GM19452 (cell line): ENCODE measurements at regions not wholly inside any gene's neighbourhood (a gene's known extent, or its start where the extent isn't known, plus 50 kb on each side); places are given as distances from the start of the nearest gene placed in this dataset.

ENCODE experiments used
- ATAC-seq: cut with Tn5 transposase; IDR thresholded peaks from one replicate; pipeline ENCODE4 v1.9.1; 2021; ENCODE audit not compliant: unreplicated experiment

DNA sequence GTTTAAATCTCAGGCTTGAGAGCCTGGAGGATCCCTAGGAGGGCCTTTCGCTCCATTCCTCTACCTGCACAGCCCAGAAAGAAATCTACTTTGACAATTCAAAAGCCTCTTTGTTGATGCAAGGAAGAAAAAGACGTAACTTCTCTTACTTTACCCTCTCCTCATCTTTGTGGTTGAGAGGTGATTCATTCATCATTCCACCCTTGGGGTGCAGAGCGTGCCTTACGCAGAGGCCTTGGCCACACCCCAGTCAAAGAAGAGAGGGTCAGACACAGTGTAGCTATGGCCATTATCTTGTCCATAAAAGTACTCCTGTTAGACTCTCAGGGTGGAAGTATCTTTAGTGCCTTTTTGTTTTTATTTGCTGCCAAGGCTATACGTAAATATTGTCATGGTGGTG is 184.0 kb downstream of the IRS2 start:
- ATAC-seq = no peak

DNA sequence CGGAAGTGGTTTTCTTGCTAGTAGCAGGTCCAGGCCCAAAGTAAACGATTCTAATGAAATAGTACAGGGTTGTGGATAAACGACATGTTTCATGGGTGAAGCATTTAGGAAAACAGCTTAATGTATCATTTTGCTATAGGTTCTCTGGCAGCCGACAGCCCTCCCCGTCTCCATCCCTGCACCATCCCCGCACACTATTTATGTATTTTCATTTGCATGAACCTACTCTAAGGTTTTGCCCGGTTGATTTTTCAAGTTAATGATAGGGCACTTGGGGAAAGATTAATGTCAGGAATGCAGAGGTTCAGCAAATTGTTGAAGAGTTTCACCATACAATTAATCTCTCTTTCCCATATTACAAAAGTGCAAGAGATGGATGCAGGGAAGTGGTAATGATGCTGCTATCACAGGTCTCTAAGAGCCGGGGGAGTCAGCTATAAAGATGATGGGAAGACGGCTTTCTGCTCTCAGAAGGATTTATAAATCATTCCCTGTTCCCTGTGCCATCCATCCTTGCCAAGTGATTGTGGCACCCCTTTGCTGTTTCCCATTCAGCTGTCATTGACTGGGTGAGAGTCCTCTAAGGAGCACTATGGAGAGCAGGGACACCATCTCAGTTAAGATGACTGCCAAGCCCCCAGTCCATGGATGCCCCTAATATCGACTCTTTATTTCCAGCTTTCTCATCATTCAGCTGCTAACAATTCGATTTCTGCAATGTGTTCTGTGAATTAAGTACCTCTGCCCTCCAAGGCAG is 186.3 kb downstream of the IRS2 start:
- no peak for ATAC-seq

DNA sequence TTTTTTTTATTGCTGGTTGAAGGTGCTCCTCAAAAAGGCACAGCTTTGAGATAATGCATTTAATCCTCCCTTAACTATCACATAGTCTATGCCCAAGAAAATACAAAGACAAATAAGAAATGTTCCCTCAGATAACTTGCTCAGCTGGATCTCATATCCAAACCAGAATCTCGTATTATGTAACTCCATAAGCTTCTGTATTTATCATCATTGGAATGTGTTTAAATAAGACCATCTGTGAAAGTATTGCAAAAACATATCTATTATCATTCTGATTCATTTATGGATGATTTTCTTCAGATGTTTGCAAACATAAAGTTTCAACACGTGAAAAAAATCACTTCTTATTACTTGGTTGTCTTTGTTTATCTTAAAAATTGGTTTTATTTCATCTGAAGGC is 190.9 kb downstream of the IRS2 start:
- no peak for ATAC-seq

DNA sequence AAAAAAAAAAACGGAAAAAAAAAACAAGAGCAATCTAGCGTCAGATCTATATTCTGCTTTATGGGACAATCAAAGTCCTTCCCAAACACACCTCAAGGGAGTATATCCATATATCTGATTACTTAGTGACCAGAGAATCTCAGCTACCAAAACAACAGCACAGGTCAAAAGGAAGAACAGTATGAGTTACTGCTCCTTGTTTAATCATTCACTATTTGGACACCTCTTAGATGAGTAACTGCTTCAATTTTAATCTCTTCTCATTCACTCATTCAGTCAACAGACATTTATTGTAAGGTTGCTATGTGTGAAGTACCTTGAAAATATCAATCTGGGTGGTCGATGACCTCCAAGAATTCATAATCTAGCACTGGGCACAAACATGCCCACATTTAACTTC is 193.2 kb downstream of the IRS2 start:
- ATAC-seq = no peak

DNA sequence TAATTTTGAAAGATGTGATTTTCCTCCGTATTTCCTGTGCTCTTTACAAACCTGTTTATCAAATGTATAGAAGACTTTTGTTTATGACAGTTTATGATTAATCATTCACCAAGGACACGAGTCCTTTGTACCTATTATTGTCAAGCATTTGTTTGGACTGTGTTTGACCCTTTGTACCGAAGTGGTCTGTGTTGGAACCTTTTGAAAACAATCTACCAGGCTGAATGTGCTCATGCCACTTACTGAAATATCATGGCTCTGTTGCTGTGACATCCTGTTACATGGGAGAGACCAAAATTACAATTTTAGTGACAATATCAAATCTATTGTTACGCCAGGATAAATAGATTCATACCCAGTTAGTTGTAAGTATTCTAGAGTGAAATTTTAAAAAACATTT is 193.6 kb downstream of the IRS2 start:
- ATAC-seq = no peak

DNA sequence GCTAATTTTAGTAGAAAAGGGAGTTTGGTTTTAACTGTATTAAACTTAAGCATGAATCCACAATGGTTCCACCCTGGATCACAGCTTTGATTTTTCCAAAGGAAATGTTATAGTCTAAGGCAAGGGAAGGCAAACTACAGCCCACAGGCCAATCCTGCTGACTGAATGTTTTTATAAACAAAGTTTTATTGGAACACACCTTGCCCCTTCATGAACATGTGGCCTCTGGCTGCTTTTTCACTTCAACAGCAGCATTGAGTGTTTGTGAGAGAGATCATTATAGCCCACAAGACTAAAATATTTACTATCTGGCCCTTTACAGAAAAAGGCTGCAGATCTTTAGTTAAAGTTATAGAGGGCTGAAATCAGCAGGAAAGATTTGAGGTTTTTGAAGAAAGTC is 198.7 kb downstream of the IRS2 start:
- ATAC-seq = no peak

DNA sequence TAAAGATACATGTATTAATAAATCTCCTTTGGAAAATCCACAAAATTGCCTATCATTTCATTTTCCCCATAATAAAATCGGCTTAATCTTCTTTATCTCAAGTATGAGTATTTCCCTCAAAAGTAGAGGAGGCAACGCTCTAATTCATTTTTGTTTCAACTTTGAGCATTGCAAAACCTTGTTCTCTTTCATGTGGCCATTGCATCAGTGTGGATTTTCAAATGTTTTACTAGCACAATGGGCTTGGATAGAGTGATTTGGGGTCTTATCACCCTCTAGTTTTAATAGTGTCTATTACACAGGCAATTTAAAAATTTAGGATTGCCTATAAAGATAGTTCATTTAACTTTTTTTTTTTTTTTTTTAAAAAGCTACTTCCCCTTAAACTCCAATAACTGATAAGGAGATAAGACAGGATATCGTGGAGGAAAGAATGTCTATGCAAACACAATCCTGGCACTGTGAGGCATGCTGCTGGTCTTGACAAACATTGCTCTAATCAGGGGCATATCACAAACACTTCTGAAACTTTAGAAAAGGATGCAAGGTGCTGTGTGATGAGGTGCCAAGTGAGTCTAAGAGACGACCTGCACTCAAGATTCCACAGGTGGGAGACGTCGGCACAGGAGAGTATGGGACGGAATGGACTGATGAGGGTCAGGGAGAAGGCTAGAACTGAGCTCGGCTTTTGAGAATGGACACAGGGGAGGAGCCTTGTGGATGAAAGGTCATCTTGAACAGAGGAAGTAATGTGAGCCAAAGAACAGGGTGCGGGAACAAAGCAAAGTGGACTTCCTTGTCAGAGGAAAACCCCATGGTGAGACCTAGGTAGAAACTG is 199.7 kb downstream of the IRS2 start:
- no peak for ATAC-seq

DNA sequence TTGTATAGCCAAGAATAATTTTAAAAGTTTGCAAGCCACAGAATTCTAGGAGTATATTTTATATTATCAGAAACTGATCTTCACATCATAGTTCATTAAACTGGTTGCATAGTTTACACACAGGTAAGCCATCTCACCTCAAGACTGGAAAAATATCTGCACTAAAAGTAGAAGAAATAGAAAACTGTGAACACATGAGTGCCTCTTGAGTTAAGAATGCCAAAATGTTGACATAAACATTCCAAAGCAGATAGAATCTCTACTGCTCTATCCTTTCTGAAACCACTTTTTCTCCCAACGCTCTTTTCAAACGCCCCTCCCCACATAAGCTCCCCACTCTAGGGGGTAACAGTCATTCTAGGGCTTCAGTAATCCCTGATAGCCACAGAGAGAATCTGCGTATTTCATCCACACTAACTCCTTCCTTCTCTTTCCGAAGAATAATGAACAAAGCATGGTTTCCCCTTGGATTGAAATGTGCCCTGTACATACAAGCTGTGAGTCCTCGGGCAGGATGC is 201.5 kb downstream of the IRS2 start:
- ATAC-seq = no peak

DNA sequence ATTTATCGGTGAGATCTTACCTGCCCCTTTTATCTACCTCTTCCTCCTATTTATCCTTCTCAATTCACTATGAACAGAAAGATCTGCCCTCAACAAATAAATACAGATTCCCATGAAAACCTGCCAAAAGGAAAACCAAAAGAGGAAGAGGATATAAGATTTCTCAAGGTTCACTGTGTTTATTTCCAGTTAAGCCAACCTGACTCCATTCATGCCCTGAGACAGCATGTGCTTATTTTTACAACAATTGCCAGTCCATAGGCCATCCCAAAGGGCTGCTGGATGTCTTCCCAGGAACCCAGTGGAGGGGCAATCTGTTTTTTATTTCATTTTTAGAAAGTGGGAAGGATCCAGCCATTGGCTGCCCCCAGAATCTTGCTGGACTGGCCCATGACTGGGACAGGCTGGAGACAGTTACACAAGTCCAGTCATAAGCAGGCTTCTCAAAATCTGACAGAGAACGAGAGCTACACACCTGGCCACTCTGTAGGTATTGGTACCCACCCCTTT is 209.1 kb downstream of the IRS2 start:
- no peak for ATAC-seq

DNA sequence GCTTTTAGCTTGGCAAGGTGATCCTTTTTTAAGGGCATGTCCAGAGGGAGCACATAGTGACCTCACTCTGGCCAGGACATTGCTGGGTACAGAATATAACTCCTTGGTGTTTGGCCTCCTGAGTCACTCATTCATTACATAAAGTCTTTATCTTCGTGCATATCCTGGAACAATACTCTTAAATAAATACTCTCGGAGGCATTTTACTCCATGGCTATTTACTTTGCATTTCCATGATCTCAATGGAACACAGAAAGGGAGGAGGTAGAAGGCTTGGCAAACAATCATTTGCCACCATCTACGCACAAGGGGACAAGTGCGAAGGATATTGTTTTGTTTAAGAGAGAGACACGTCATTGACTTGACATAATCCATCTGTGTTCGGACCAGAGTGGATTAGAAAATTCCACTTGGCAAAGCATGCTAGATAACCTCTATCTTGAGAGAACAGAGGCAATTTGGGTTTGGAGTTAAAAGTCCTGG is 210.0 kb downstream of the IRS2 start:
- ATAC-seq = no peak

DNA sequence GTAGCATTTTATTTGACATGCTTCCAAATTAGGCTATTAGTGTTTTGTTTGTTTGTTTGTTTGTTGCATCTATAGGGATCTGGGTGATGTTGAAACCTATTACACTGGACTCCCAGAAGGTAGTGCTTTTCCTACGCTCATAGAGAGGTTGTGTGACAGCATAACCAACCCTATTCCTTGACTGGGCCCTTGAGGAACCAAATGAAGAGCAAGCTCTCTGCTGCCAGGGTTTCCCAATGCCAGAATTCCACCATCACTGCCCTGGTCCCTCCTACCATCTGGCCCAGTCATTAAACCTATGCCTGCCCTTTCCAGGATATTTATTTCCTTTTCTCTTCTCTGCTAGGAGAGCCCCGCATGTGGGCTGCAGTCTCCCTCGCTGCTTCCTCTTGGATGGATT is 210.6 kb downstream of the IRS2 start:
- no peak for ATAC-seq

DNA sequence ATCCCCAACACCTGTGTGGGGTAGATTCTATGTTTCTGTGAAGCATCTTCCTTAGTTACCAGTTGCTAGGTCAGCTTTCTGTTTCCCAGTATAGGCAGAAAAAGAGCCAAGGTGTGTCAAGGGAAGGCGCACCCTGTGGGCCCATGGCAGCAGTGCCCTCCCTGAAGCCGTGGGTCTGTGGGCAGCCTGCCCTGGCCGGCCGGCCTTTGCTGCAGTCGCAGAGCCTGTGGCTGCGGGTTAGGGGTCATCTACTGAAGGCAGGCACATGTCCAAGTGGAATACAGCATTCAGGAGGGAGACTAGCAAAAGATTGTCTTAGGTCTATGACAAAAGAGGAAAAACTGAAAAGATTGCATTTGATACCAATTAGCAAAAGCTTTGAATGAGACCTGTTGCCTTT is 214.0 kb downstream of the IRS2 start:
- ATAC-seq = no peak

DNA sequence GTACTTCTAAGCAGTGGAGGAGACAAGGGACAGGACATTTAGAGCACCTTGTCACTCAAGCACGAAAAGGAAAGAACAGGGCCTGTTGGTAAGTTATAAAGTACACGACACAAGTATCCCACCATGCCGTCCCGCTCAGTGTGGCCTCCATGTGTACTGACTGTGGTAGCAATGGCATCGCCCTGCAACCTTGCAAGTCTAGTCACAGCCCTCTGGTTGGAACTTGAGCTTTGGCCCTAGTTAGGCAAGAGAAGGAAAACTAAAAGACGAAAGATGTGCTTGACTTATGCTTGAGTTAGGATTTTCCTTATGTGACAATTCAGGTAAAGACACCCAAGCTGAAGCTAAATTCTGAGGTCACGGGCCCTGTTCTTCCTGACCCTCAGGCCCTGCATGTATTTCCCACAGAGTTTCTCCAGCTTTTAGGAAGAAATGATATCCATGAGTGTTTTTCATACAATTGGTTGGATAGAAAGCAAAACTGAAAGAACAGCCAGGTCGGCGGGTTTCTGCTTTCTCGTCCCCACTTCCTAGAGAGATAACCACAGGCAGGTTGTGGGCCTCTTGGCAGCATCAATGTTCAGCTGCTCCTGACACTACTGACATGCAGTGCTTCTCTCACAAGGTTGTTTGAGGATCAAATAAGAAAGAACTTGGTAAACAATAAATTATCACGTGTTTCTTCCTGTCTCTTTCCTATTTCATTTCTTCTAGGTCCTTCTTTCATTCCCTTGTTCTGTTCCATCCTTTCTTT is 216.2 kb downstream of the IRS2 start:
- peak; percentile 96 for ATAC-seq

DNA sequence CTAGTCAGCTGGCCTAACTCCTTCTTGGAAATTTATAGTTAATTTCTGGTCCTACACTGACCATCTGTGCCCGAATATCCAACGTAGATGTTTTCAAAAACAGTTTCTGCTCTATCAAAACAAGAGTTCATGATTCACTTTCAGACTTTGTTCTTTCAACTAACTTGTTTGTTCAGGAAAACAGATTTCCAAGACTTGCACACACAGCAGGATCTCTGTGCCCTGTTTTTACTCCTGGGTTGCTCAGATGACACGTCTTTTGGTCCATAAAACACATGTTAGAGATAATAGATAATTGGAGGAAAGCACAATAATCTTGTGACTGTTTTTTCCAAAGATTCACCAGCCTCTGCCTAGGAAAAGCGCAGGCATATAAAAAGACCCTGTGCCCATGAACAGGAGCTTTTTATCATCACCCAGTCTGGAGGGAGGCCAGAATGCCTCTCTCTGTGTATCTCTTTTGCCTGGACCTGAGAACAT is 218.0 kb downstream of the IRS2 start:
- ATAC-seq = no peak

DNA sequence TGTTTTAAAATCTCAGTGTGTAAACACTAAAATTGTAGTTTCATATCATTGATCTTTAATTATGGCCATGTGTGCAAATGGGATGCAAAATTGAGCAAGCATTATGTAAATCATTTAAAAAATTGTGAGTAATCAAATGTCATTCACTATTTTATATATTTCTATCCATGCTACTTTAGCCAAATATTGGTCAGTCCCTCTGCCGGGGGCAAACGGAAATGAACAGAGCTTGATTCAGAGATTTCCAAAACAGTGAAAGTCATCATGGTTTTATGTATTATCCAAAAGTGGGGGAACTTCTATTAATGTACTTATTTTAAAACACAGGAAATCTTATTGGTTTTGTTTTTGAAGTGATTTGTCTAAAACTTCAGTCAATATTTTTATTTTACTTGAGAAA is 219.1 kb downstream of the IRS2 start:
- ATAC-seq = no peak

DNA sequence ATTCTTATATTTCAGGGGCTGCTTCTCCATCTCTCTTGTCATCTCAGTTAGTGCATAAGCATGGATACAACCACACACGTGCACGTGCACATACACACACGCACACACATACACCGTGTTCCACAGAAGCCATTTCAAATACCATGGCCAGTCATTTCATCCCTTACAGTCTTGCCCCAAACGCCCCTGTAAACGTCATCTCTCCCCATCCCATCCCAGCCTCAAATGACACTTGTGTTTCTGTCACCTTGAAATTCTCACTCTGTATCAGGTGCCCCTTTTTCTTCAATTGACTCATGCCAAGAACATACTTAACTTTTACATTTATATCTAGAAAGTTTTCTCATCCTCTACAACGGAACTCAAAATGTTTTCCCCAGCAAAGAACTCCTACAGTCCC is 220.5 kb downstream of the IRS2 start:
- no peak for ATAC-seq

DNA sequence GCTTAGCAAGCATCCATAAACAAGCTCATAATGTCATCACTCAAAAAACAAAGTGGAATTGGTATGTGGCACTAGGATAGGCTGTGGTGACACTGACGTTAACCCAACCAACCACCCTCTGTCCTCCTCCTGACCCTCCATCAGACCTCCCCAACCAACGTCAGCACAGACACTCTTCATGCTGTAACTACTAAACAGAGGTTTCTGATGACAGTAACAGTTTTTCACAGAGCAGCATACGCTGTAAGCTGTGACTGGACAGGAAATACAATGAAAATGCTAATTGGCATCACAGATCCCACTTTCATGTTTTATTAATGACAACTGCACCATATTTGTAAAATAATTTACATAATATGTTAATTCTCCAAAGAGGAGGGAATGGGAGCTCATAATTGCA is 238.0 kb downstream of the IRS2 start:
- ATAC-seq = no peak

DNA sequence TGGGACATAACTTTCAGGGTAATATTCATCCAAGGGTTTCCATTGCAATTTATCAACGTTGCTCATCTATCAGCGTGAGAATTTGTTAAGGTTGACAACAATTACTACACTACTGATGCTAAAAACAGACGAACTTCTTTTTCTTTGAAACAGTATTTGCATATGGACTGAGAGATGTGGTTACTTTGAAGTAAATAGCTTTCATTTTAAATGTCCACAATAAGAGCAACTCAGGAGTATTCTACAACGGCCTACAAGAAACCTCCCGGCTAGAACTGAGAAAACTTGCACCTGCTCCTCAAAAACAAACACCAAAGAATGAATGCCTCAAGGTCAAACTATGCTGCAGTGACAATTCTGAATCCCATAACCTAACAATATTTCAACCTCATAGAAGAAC is 238.4 kb downstream of the IRS2 start:
- no peak for ATAC-seq

DNA sequence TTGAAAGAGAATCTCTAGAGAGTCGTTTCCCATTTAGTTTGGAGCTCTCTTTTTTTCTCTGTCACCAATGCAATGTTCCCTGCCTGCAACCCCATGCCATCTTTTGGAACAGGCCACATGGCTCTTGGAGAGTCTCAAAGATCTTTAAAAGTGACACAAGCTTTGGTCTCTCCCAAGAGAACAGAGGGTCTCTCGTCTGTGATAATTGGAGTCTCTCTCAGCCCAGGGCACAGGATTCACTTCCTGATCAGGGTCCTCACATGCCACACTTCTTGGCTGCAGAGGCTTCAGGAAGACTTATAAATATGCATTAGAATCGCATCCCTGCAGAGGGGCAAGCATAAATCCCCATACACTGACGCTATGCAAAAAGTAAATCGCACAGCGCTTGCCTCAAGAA is 240.5 kb downstream of the IRS2 start:
- ATAC-seq = no peak

DNA sequence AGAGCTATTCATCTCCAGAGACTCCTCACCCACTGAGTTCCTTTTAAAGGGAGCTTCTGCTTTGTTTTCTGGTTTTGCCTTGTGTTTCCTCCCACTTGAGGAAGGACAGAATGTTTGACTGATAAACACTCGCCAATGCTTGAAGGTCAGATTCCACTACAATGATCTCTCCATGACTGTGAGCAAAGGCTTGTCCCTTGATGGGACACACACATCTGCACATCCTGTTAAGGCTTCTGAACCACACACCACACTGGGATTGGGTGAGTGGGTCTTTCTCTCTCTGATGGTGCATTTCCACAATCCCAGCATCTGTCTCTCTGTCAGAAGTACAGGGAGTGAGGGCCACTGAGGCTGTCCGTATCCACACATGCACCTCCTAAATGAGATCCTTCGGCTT is 245.3 kb downstream of the IRS2 start:
- no peak for ATAC-seq

DNA sequence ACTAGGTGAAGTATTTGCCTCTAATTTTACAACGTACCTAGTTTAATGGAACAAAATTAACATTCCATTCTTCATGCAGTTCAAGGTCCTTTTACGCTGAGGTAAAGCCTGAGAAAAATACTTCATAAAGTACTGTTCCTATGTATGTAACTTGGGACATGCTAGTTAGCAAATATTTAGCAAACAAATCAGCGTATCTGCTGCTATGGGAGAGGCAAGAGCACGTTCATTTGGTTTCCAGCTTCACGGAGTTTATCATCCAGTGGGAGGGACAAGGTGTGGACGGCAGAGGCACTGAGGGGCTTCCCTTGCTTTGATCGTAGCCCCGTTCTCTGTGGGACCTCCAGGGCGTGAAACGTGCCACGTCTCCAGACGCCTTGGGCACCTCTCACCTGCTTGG is 248.8 kb downstream of the IRS2 start:
- ATAC-seq = no peak
